Stimulated activated CD8-positive, alpha-beta memory T cell treated with anti-CD3 and anti-CD28 coated beads, Interleukin-4, amount 100 ng/mL, for 24 hours (primary cell): ENCODE measurements at regions not wholly inside any gene's neighbourhood (a gene's known extent, or its start where the extent isn't known, plus 50 kb on each side); places are given as distances from the start of the nearest gene placed in this dataset.

Experiments
- DNase-seq: peaks from one replicate; pipeline ENCODE4 v3.0.0-alpha.2; 2020; ENCODE audit warnings: low read depth

DNA sequence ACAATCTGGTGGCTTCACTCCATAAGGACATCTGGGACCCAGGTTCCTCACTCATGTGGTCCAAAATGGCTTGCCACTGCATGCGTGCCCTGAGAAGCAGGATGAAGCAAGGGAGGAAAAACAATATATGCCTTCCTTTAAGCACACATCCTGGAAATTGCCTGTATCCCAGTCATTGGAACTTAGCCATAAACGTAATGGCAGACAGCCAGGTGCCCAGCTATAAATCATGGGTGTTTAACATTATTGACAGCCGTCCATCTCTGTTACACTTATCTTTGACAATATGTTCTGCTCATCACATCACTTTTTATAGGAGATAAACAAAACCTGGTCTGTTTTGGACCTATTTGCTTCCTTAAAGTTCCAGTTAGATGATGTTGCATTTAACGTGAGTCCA is 181.0 kb downstream of the AASDH start:
- DNase-seq: no peak

GRCh38 chr4:56200275-56200674 is 187.0 kb downstream of the AASDH start:
- DNase-seq: no peak

DNA sequence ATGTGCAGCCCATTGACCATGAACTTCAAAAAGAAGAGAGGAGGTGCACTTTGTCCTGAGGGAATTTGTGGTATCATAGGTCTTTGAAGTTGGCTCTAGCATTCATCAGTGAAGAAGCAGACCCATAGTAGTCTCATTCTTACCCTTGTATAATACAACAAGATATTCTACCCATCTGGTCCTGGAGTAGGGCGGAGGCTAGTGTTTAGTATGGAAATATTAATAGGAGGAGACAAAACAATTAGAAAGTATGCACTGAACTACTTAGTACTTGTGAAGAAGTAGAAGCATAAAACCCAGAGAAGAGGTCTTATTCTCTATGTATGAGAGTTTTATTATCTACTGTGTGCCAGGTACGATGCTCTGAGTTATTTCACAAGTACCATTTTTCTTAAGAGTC is 189.0 kb downstream of the AASDH start:
- no peak for DNase-seq

DNA sequence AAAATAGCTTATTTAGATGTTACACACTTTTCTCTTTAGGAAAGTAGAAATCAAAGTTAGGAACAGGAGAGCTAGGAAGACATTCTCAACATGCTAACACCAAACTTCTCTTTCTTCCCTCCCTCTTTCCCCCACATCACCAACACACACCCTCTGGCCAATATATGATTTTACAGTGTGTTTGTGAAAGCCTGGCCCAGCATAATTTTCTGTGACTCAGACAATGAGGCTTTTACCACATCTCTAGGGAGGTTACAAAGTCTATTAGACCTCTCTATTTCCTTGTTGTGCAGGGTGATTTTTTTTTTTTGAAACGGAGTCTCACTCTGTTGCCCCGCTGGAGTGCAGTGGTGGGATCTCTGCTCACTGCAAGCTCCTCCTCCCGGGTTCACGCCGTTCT is 189.9 kb downstream of the AASDH start:
- no peak for DNase-seq

GRCh38 chr4:56195025-56195424 is 192.3 kb downstream of the AASDH start:
- no peak for DNase-seq

DNA sequence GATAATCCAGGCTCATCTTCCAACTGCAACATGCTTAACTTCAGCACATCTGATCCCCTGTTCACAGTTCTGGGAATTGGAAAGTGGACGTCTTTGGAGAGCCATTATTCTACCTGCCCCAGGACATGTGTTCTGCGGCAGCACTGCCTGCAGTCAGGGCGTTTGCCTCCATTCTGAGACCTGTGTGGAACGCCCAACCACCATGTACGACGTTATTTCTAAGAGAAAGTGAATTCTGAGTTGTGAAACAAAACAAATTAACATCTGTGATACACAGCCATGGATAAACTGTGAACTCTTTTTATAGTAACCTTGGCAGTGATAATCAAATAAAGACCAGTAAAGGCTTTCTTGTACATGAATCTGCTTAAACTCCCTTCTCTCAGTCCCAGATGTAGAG is 195.8 kb downstream of the AASDH start:
- no peak for DNase-seq

- DNase-seq: no peak
Measured at GRCh38 chr4:56187688-56188087, 199.6 kb downstream of the AASDH start.

GRCh38 chr4:56186808-56187523 is 200.3 kb downstream of the AASDH start:
- DNase-seq: no peak

- DNase-seq: no peak
Measured at GRCh38 chr4:56185901-56186300, 201.4 kb downstream of the AASDH start.

DNA sequence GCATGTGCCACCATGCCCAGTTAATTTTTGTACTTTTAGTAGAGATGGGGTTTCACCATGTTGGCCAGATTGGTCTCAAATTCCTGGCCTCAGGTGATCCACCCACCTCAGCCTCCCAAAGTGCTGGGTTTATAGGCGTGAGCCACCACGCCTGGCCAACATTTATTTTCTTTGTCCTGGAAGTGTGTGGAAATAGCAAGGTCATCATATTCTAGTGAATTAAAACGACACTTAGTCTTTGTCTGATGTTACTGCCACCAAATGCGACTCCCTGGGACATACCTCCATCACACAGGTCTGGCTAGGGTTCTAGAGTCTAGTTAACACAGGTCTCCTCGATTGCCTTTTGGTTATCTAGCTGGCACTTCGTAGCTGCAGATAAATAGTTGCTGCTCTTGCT is 203.1 kb downstream of the AASDH start:
- no peak for DNase-seq

GRCh38 chr4:56183344-56183959 is 203.8 kb downstream of the AASDH start:
- DNase-seq: no peak

DNA sequence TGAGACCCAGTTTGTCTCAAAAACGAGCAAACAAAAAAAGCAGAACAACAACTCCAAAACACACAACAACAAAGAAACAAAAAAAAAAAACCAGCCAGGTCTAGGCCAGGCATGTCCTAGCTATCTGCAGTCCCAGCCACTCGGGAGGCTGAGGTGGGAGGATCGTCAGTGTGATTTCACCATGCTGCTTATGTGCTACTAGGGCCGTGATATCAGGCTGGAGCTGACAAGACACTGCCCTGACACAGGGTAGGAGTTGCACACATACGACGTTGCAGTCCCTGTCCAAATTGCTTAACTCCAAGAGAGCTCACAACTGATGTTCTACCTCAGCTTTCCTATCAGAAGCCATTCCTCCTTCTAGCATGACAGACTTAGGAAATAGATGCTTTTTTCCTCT is 204.9 kb downstream of the AASDH start:
- no peak for DNase-seq

GRCh38 chr4:56181140-56181953 is 205.9 kb downstream of the AASDH start:
- DNase-seq: no peak

GRCh38 chr4:56169061-56169460 is 218.2 kb downstream of the AASDH start:
- no peak for DNase-seq

- DNase-seq: no peak
Measured at GRCh38 chr4:56164907-56165306, 216.2 kb downstream of the CEP135 start.

DNA sequence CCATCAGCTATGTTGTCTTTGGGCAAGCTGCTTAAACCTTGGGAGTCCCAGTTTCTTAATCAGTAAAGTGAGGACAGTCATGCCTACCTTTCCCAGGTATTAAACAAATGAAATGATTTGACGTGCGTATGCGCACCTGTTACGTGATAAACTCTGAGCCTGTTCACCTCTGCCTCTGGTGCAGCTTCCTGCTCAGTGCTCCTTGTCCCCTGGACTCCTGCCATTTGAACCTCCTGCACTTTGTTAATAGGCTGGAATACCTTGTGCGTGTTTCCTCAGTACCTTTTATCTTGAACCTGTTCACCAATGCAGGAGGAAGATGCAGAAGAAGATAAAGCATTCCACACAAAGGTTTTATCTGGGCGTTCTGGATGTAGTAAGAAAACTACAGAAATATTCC is 211.9 kb downstream of the CEP135 start:
- no peak for DNase-seq

GRCh38 chr4:56158483-56158882 is 209.7 kb downstream of the CEP135 start:
- DNase-seq: no peak

GRCh38 chr4:56156141-56156540 is 207.4 kb downstream of the CEP135 start:
- DNase-seq: no peak

GRCh38 chr4:56155432-56155831 is 206.7 kb downstream of the CEP135 start:
- no peak for DNase-seq

DNA sequence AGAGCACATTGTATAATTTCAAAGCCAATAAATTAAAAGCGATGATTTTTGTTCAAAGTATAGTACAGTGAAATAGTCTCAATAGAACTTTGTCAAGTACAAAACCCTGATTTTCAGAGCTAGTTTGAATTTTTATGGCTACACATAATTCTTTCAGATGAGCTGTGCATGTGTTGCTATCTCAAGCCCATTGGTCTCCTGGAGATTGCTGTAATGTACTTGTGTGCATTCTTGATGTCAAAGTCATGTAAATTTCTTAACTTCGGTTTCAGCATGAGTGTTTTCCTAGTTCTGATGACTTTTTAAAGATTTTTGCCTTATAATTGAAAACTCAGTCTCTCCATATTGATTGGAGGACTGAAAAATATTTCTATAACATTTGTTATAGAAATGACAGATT is 200.8 kb downstream of the CEP135 start:
- DNase-seq: no peak

- DNase-seq: no peak
Measured at GRCh38 chr4:56148428-56148827, 199.7 kb downstream of the CEP135 start.

GRCh38 chr4:56147371-56147770 is 198.6 kb downstream of the CEP135 start:
- no peak for DNase-seq

GRCh38 chr4:56146956-56147355 is 198.2 kb downstream of the CEP135 start:
- DNase-seq: no peak
